Omental fat pad (tissue), 3 donors: ENCODE measurements at regions not wholly inside any gene's neighbourhood (a gene's known extent, or its start where the extent isn't known, plus 50 kb on each side); places are given as distances from the start of the nearest gene placed in this dataset.

Source experiments
- ATAC-seq: fragments of 150-250 bp; one replicate; pipeline ENCODE4 v1.9.1; 2016; ENCODE audit warnings: mild to moderate bottlenecking, moderate library complexity; ENCODE audit not compliant: low FRiP score
- DNase-seq: peaks from one replicate; pipeline ENCODE4 v3.0.0-alpha.2; 2019; ENCODE audit warnings: low spot score
- CTCF ChIP-seq, 3 donors: fragments of 450-650 bp; IDR thresholded peaks; one replicate each; pipeline ENCODE4 v1.5.1; 2016 to 2017; ENCODE audit warnings: antibody characterized with exemption in 3 of 3, mild to moderate bottlenecking in 3 of 3, moderate library complexity in 2 of 3

- ATAC-seq (no peak), DNase-seq (no peak)
- TF ChIP-seq CTCF (IDR thresholded peaks at IDR 0.05): no peak
Observed at GRCh38 chr3:31182661-31183060, 288.2 kb upstream of the GADL1 start.

- DNase-seq (no peak), ATAC-seq (no peak)
- no peak for TF ChIP-seq CTCF (IDR thresholded peaks at IDR 0.05)
Observed at GRCh38 chr3:31184261-31185061, 290.0 kb upstream of the GADL1 start.

GRCh38 chr3:31185062-31185357, 290.5 kb upstream of the GADL1 start:
- ATAC-seq: no peak
- no peak for DNase-seq

GRCh38 chr3:31186041-31186440, 291.6 kb upstream of the GADL1 start:
- ATAC-seq: no peak
- no peak for DNase-seq
- no peak for TF ChIP-seq CTCF (IDR thresholded peaks at IDR 0.05)

More at GRCh38 chr3:31185062-31185357, 290.5 kb upstream of the GADL1 start:
- no peak for TF ChIP-seq CTCF (IDR thresholded peaks at IDR 0.05)

GRCh38 chr3:31187380-31187779, 292.9 kb upstream of the GADL1 start:
- ATAC-seq (no peak), DNase-seq (no peak)
- TF ChIP-seq CTCF (IDR thresholded peaks at IDR 0.05): no peak

- DNase-seq (no peak), ATAC-seq (no peak)
Observed at GRCh38 chr3:31188112-31188511, 293.7 kb upstream of the GADL1 start.

More at GRCh38 chr3:31188112-31188511, 293.7 kb upstream of the GADL1 start:
- TF ChIP-seq CTCF (IDR thresholded peaks at IDR 0.05): no peak
